ENCODE measurements at regions not wholly inside any gene's neighbourhood (a gene's known extent, or its start where the extent isn't known, plus 50 kb on each side); places are given as distances from the start of the nearest gene placed in this dataset.

GRCh38 chr4:145234091-145234706 lies 53.8 kb upstream of the OTUD4 start:
- peak; percentile 57 for DNase-seq (ENCODE audit: low spot score)

GRCh38 chr4:145231906-145232700 lies 51.7 kb upstream of the OTUD4 start:
- DNase-seq (ENCODE audit: low spot score) = no peak

GRCh38 chr4:145230726-145231125 lies 50.3 kb upstream of the OTUD4 start:
- no peak for DNase-seq (ENCODE audit: low spot score)
